H1 (cell line): ENCODE measurements at regions not wholly inside any gene's neighbourhood (a gene's known extent, or its start where the extent isn't known, plus 50 kb on each side); places are given as distances from the start of the nearest gene placed in this dataset.

Experiments
- CTCF ChIA-PET: fragments of 300-600 bp; sonication (Branson Sonifier 250); formaldehyde crosslinking; loops from one replicate; lab custom pipeline; 2021; ENCODE audit not compliant: partially characterized antibody; lab: Charles Lee
- POLR2A ChIA-PET: fragments of 300-600 bp; sonication (Branson Sonifier 250); formaldehyde crosslinking; loops from one replicate; lab custom pipeline; 2021; ENCODE audit warnings: inconsistent platforms; ENCODE audit not compliant: partially characterized antibody; lab: Charles Lee
- DNase-seq, 2 experiments: peaks; one replicate each; pipeline versions ENCODE4 v3.0.0 to v3.0.0-alpha.2; 2010 to 2022; ENCODE audit warnings: low spot score in 2 of 2, low read depth in 1 of 2, mixed read lengths in 1 of 2
- FAIRE-seq: peaks from 2 replicates; lab custom pipeline; 2011; peaks lifted over from hg19 to GRCh38; lab: Jason Lieb, UNC
- H2AFZ ChIP-seq: 2 replicates; pipeline ENCODE4 v1.8.1; 2012; ENCODE audit warnings: low read length, inconsistent platforms
- H2AK5ac ChIP-seq: 2 replicates; pipeline ENCODE4 v1.6.1; 2013; ENCODE audit warnings: low read depth, low read length
- H2BK120ac ChIP-seq: replicated peaks from 2 replicates; pipeline ENCODE3; 2013; ENCODE audit warnings: low read depth, low read length, inconsistent platforms
- H2BK12ac ChIP-seq: 2 replicates; pipeline ENCODE4 v1.6.1; 2013; ENCODE audit warnings: low read depth, low read length
- H2BK15ac ChIP-seq: 2 replicates; pipeline ENCODE4 v1.6.1; 2013; ENCODE audit warnings: low read length
- H2BK20ac ChIP-seq: 2 replicates; pipeline ENCODE4 v1.6.1; 2013; ENCODE audit warnings: low read length
- H2BK5ac ChIP-seq: 2 replicates; pipeline ENCODE4 v1.6.1; 2013; ENCODE audit warnings: low read depth, low read length
- H3K14ac ChIP-seq: 2 replicates; pipeline ENCODE4 v1.6.1; 2013; ENCODE audit warnings: inconsistent platforms; ENCODE audit not compliant: insufficient read length
- H3K18ac ChIP-seq: 2 replicates; pipeline ENCODE4 v1.6.1; 2013; ENCODE audit warnings: low read length; ENCODE audit errors: extremely low read depth
- H3K23ac ChIP-seq: 2 replicates; pipeline ENCODE4 v1.6.1; 2013; ENCODE audit warnings: inconsistent platforms; ENCODE audit not compliant: insufficient read length
- H3K23me2 ChIP-seq: 2 replicates; pipeline ENCODE4 v1.6.1; 2013; ENCODE audit warnings: low read depth, low read length
- H3K27ac ChIP-seq: 2 replicates; pipeline ENCODE4 v1.6.1; 2011; ENCODE audit warnings: low read depth, low read length, inconsistent platforms
- H3K27me3 ChIP-seq, 4 experiments: replicated peaks in 1 of 4; 1 replicate in 1 of 4; 2 replicates in 3 of 4; pipeline versions ENCODE4 v1.6.1 to v1.8.1; 2011 to 2013; ENCODE audit warnings: low read length in 3 of 4, mild to moderate bottlenecking in 3 of 4, inconsistent platforms in 2 of 4, mixed read lengths in 2 of 4, moderate library complexity in 1 of 4; ENCODE audit not compliant: control insufficient read depth in 3 of 4, insufficient read depth in 3 of 4; ENCODE audit errors: extremely low read depth in 1 of 4
- H3K36me3 ChIP-seq, 4 experiments: 2 replicates each; pipeline versions ENCODE4 v1.6.1 to v1.8.1; 2011 to 2013; ENCODE audit warnings: mild to moderate bottlenecking in 4 of 4, low read length in 3 of 4, moderate library complexity in 2 of 4, control low read depth in 1 of 4, inconsistent platforms in 1 of 4; ENCODE audit not compliant: insufficient read depth in 4 of 4, control insufficient read depth in 2 of 4
- H3K4ac ChIP-seq: replicated peaks from 2 replicates; pipeline ENCODE3; 2013; ENCODE audit warnings: low read length, low read depth, mixed read lengths, inconsistent platforms; ENCODE audit not compliant: insufficient read length
- H3K4me1 ChIP-seq, 4 experiments: replicated peaks in 1 of 4; 1 replicate in 1 of 4; 2 replicates in 3 of 4; pipeline versions ENCODE4 v1.6.1 to v1.8.1; 2011 to 2013; ENCODE audit warnings: low read length in 3 of 4, inconsistent platforms in 2 of 4, mixed read lengths in 1 of 4; ENCODE audit not compliant: insufficient read depth in 4 of 4, control insufficient read depth in 3 of 4
- H3K4me2 ChIP-seq, 2 experiments: 2 replicates each; pipeline versions ENCODE4 v1.6.1 to v1.8.1; 2011 to 2013; ENCODE audit warnings: low read depth in 2 of 2, low read length in 2 of 2, control low read depth in 1 of 2, inconsistent platforms in 1 of 2, mild to moderate bottlenecking in 1 of 2; ENCODE audit not compliant: insufficient read depth in 1 of 2
- H3K4me3 ChIP-seq, 4 experiments: fragments of 200-600, 300-600 bp in 1 of 4; sonication (generic), shearing (Covaris generic), sonication (Bioruptor Twin) in 1 of 4; 2 replicates each; pipeline versions ENCODE4 v1.5.1 to v1.8.1; 2011 to 2016; ENCODE audit warnings: low read length in 4 of 4, low read depth in 3 of 4, control low read depth in 2 of 4, inconsistent platforms in 2 of 4, mild to moderate bottlenecking in 2 of 4, mixed read lengths in 1 of 4, moderate library complexity in 1 of 4; ENCODE audit not compliant: insufficient read depth in 2 of 4; ENCODE audit errors: extremely low read depth in 1 of 4
- H3K56ac ChIP-seq: replicated peaks from 2 replicates; pipeline ENCODE3; 2013; ENCODE audit warnings: low read depth, mild to moderate bottlenecking, mixed read lengths, low read length, inconsistent platforms; ENCODE audit not compliant: insufficient read length
- H3K79me1 ChIP-seq: 2 replicates; pipeline ENCODE4 v1.6.1; 2013; ENCODE audit warnings: low read depth, low read length, control low read depth
- H3K79me2 ChIP-seq, 2 experiments: 2 replicates each; pipeline versions ENCODE4 v1.6.1 to v1.8.1; 2012 to 2013; ENCODE audit warnings: low read length in 2 of 2, mild to moderate bottlenecking in 2 of 2, inconsistent platforms in 1 of 2; ENCODE audit not compliant: insufficient read depth in 2 of 2, control insufficient read depth in 1 of 2
- H3K9ac ChIP-seq, 4 experiments: replicated peaks in 1 of 4; 1 replicate in 1 of 4; 2 replicates in 3 of 4; pipeline versions ENCODE4 v1.6.1 to v1.8.1; 2011 to 2013; ENCODE audit warnings: low read depth in 3 of 4, low read length in 3 of 4, control low read depth in 2 of 4, mild to moderate bottlenecking in 2 of 4, moderate library complexity in 2 of 4, inconsistent platforms in 1 of 4; ENCODE audit errors: extremely low read depth in 1 of 4
- H3K9me3 ChIP-seq, 2 experiments: 2 replicates each; pipeline versions ENCODE4 v1.6.1 to v1.8.1; 2012 to 2013; ENCODE audit warnings: mild to moderate bottlenecking in 2 of 2, moderate library complexity in 2 of 2, control low read depth in 1 of 2, inconsistent platforms in 1 of 2, low read depth in 1 of 2, low read length in 1 of 2, mixed read lengths in 1 of 2; ENCODE audit not compliant: insufficient read depth in 2 of 2
- H4K20me1 ChIP-seq, 2 experiments: replicated peaks in 1 of 2; 2 replicates each; pipeline versions ENCODE3 to v1.8.1; 2011 to 2013; ENCODE audit warnings: inconsistent platforms in 2 of 2, low read length in 2 of 2, mild to moderate bottlenecking in 1 of 2; ENCODE audit not compliant: insufficient read depth in 2 of 2, control insufficient read depth in 1 of 2
- H4K5ac ChIP-seq: 2 replicates; pipeline ENCODE4 v1.6.1; 2013; ENCODE audit warnings: low read length, low read depth, mixed read lengths, inconsistent platforms; ENCODE audit not compliant: insufficient read length
- H4K8ac ChIP-seq: 2 replicates; pipeline ENCODE4 v1.8.0; 2013; ENCODE audit warnings: mild to moderate bottlenecking, moderate library complexity, low read length, inconsistent platforms; ENCODE audit not compliant: insufficient read depth; ENCODE audit errors: extremely low read depth
- H4K91ac ChIP-seq: replicated peaks from 2 replicates; pipeline ENCODE3; 2013; ENCODE audit warnings: low read length, mixed read lengths, inconsistent platforms; ENCODE audit not compliant: insufficient read length
- NANOG ChIP-seq: IDR thresholded peaks from 2 replicates; pipeline ENCODE4 v1.6.1; 2011; ENCODE audit warnings: low read length, low read depth, mild to moderate bottlenecking, inconsistent platforms; ENCODE audit not compliant: insufficient read depth, poor library complexity, severe bottlenecking
- WGBS, 2 experiments: shearing (Covaris generic) in 1 of 2; methylation state at CpG; one replicate each; pipeline versions ENCODE4 v1.1.6 to v1.1.7; 2013 to 2015; ENCODE audit warnings: low lambda C conversion rate in 2 of 2, mixed read lengths in 2 of 2, inconsistent platforms in 1 of 2, low coverage in 1 of 2, missing lambda C conversion rate in 1 of 2; ENCODE audit not compliant: insufficient replicate concordance in 2 of 2, insufficient coverage in 1 of 2, insufficient read length in 1 of 2; ENCODE audit errors: extremely low coverage in 1 of 2, missing lambda C conversion rate in 1 of 2; 5-methylcytosine and 5-hydroxymethylcytosine counted together

- no peaks in the 10 kb centered on the region; a peak in 1 of 4 replicates for H3K9me3 ChIP-seq
- DNase-seq, result no peak
- WGBS, 2 experiments, result 81% methylated on average over 1 of the region's 1 CpG; no CpG with 5 or more reads in 1 of the 2 experiments
- H3K4me1 ChIP-seq, result peaks cover 0 to 3% (median 0%) of the 10 kb centered on the region in 4 experiments; a peak in 1 of 7 replicates
- no peak overlapping the region for H3K56ac ChIP-seq
- CTCF ChIA-PET, result interaction anchor here (1.7 kb wide), 1 partner anchor 11 kb away, joined by 9 read pairs; no protein-coding TSS in a partner anchor
- no peak overlapping the region for H2BK5ac ChIP-seq
- no peaks in the 10 kb centered on the region for H3K23me2 ChIP-seq
- no peaks in the 10 kb centered on the region for H3K79me1 ChIP-seq
- no peak overlapping the region for H2AK5ac ChIP-seq
- H3K4me2 ChIP-seq, result no peak overlapping the region
- no peak overlapping the region for H3K18ac ChIP-seq
- H3K14ac ChIP-seq, result no peak overlapping the region
- H3K79me2 ChIP-seq, result no peaks in the 10 kb centered on the region
- FAIRE-seq, result no peak
- H3K27ac ChIP-seq, result no peak overlapping the region
- POLR2A ChIA-PET, result no interaction called here
- H2BK12ac ChIP-seq, result no peak overlapping the region
- H4K8ac ChIP-seq, result no peak overlapping the region
- no peak overlapping the region for H4K91ac ChIP-seq
- no peaks in the 10 kb centered on the region for H3K36me3 ChIP-seq
- no peak overlapping the region for H2BK120ac ChIP-seq
- H3K4me3 ChIP-seq, result no peak overlapping the region
- no peak overlapping the region for H3K23ac ChIP-seq
- no peak overlapping the region for H2BK20ac ChIP-seq
- H4K5ac ChIP-seq, result no peak overlapping the region
- H3K4ac ChIP-seq, result no peak overlapping the region
- no peak overlapping the region for H3K9ac ChIP-seq
- H2BK15ac ChIP-seq, result no peak overlapping the region
- no peak overlapping the region for H2AFZ ChIP-seq
- H3K27me3 ChIP-seq, result no peaks in the 10 kb centered on the region
- H4K20me1 ChIP-seq, result no peaks in the 10 kb centered on the region
- no peak for TF ChIP-seq NANOG
Observed at GRCh38 chr6:105746509-105746908, 339.6 kb upstream of the PRDM1 start.
